IPS-15b (cell line): ENCODE measurements at regions not wholly inside any gene's neighbourhood (a gene's known extent, or its start where the extent isn't known, plus 50 kb on each side); places are given as distances from the start of the nearest gene placed in this dataset.

Experiments
- H3K27me3 ChIP-seq: one replicate; pipeline ENCODE4 v1.6.1; 2013; ENCODE audit warnings: low read length; ENCODE audit not compliant: control insufficient read depth, insufficient read depth
- H3K36me3 ChIP-seq: one replicate; pipeline ENCODE4 v1.6.1; 2013; ENCODE audit warnings: low read length; ENCODE audit not compliant: control insufficient read depth, insufficient read depth
- H3K4me1 ChIP-seq: one replicate; pipeline ENCODE4 v1.6.1; 2013; ENCODE audit warnings: mild to moderate bottlenecking, low read length; ENCODE audit not compliant: control insufficient read depth, insufficient read depth
- H3K4me3 ChIP-seq: one replicate; pipeline ENCODE4 v1.5.1; 2013; ENCODE audit warnings: low read depth, low read length
- H3K9ac ChIP-seq: one replicate; pipeline ENCODE4 v1.6.1; 2013; ENCODE audit warnings: low read depth, mild to moderate bottlenecking, low read length
- H3K9me3 ChIP-seq: one replicate; pipeline ENCODE4 v1.6.1; 2013; ENCODE audit warnings: mild to moderate bottlenecking, low read length; ENCODE audit not compliant: control insufficient read depth, insufficient read depth

DNA sequence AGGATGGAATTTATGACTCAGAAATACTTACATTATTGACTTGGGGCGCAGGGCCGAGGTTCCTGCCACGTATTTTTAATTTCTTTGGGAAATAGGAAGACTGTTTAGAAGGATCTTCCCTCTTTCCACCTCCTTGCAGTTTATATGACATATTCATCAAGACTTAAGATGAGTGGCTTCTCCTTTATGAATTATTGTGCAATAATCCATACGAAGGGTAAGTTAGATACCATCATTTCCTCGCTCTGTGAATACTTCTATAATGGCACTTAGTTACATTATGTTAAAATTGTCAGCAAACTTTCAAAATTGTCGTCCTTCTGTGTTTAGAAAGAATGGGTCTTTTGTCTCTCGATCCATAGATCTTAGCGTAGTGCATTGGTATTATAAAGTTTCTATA lies 328.8 kb upstream of the UBE2E3 start:
- Histone ChIP-seq H3K36me3 (no peaks in the 10 kb centered on the region), H3K9ac (no peak overlapping the region), H3K4me1 (peaks cover 3% of the 10 kb centered on the region), H3K27me3 (no peaks in the 10 kb centered on the region), H3K9me3 (no peaks in the 10 kb centered on the region), H3K4me3 (no peak overlapping the region)

DNA sequence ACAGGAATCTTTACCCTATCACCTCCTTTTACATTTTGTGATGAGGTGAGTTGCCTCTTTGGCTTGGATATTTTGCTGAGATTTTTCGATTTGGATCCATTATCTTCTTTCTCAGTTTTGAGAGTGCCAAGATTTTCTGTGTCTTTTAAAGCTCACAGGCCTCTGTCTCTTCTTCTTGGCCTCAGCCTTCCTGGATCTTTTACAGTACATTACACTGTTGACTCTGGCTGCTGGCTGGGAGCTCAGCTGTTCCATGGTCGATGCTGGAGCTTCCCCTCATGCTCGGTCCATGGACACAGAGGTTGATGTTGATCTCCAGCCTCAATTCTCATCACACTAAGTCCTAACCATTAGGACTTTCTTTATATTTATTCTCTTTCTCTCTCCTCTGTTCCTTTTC lies 332.8 kb upstream of the UBE2E3 start:
- no peaks in the 10 kb centered on the region for H3K9me3 ChIP-seq

DNA sequence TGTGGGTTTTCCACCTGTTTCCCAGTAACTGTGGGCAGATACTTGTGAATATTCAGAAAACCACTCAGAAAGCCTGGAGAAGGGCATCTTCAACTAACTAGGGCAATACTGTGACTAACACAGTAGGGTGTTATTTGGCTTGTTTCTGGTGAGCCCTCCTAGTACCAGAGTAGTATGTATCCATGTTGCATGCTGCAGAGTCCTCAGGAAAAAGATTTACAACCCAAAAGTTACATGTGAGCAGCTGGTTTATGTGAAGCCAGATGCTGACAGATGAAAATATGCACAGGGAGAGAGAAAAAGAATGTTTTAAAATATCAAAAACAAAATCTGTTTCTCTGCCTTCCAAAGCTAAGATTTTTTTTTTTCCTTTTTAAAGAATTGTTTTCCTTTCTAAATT lies 333.2 kb upstream of the UBE2E3 start:
- Histone ChIP-seq H3K4me3 (no peak overlapping the region), H3K9ac (no peak overlapping the region), H3K27me3 (no peaks in the 10 kb centered on the region), H3K4me1 (peaks cover 3% of the 10 kb centered on the region), H3K9me3 (no peaks in the 10 kb centered on the region), H3K36me3 (no peaks in the 10 kb centered on the region)

More for the DNA sequence above, 332.8 kb upstream of the UBE2E3 start:
- no peak overlapping the region for H3K9ac ChIP-seq
- peaks cover 3% of the 10 kb centered on the region for H3K4me1 ChIP-seq
- no peaks in the 10 kb centered on the region for H3K27me3 ChIP-seq
- H3K36me3 ChIP-seq: no peaks in the 10 kb centered on the region
- no peak overlapping the region for H3K4me3 ChIP-seq

DNA sequence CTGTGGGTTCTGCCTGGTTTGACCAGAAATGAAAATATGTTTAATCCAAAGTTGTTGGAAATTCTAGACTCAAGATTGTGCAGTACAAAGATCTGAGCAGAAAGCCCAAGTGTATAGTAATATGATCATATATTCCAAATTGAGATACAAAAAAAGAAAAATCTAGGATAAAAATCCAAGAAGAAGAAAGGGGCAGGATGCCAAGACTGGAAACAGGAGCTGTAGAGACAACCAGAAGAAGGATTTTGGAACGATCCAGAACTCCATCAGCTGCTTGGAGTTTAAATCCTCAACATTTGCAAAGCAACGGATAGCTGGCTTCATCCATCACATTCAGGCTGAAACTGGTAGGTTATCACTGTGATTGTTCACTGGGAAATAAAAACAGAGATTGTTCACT lies 333.6 kb upstream of the UBE2E3 start:
- no peak overlapping the region for H3K9ac ChIP-seq

DNA sequence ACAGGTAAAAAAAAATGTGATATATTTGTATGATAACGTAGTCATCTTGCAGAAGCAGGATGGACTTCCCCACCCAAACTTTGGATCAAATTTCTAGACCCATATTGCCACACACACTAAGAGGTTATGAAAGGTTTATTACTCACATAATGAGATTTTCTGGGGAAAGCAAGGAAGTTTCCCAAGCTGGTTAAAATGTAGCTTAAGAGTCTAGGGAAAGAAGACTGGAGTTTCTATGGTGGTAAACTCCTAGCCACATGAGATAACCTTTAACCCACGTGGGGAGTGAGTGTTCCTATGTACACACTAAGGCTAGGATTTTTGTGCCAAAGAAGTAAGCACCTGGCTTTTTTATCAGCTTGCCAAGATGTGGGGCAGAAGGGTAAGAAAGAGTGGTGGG lies 335.7 kb upstream of the UBE2E3 start:
- no peaks in the 10 kb centered on the region for H3K27me3 ChIP-seq
- H3K36me3 ChIP-seq: no peaks in the 10 kb centered on the region
- H3K4me3 ChIP-seq: no peak overlapping the region
- no peaks in the 10 kb centered on the region for H3K9me3 ChIP-seq
- no peak overlapping the region for H3K9ac ChIP-seq
- H3K4me1 ChIP-seq: no peaks in the 10 kb centered on the region

More for the DNA sequence above, 333.6 kb upstream of the UBE2E3 start:
- no peaks in the 10 kb centered on the region for H3K36me3 ChIP-seq
- H3K27me3 ChIP-seq: no peaks in the 10 kb centered on the region
- H3K4me3 ChIP-seq: no peak overlapping the region
- peaks cover 3% of the 10 kb centered on the region for H3K4me1 ChIP-seq
- H3K9me3 ChIP-seq: no peaks in the 10 kb centered on the region

DNA sequence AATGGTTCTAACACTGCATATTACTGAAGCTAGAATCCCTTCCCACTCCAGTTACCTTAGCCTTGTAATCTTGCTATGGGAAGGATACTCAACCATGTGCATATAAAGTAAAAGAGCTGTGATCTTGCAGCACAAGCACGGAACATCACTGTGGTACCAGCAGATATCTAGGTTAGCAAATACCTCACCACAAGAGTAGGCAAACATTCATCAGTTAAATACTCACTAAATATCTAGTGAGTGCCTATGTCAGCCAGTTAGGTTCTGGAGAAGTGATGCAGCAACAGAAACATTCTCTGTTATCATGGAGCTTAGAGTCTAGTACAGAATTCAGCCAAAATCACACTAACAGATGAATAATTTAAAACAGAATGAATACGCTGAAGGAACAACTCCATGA lies 349.6 kb upstream of the UBE2E3 start:
- no peak overlapping the region for H3K9ac ChIP-seq
- H3K4me3 ChIP-seq: no peak overlapping the region
- H3K27me3 ChIP-seq: no peaks in the 10 kb centered on the region
- peaks cover 3% of the 10 kb centered on the region for H3K4me1 ChIP-seq
- no peaks in the 10 kb centered on the region for H3K9me3 ChIP-seq
- H3K36me3 ChIP-seq: no peaks in the 10 kb centered on the region

DNA sequence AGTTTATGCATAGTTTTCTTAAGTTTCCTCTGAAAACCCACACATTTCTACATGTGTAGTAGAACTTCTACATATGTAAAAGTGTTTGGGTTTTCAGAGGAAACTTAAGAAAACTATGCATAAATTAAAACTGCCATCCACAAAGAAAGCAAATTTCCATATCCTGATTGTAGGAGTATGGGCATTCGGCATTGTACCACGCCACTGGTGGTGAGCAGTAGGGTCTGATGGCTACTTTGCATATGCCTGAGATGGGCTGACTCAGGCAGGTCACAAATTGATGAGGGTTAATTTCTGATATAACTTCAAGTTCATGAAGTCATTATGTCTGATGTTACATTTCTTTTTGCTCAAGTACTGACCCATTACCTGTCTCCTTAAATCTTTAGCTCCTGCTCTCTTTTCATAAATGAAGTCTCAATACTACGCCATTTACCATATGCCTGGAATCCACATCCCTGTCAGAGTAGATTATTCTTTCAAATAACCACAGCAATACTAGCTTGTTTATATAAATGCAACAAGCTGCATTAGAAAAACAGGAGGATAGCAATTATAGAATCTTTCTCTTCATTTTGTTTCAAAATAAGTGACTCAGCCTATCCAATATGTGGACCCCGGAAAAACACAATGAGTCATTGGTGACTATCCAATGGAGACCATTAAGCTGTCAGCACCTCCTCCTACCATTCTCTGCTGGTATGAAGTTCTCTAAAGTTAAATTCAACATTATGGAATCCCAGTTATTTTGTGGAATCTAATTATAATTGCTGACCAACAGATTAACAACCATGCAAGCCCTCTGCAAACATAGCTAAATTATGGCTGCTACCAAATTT lies 355.2 kb upstream of the UBE2E3 start:
- H3K36me3 ChIP-seq: no peaks in the 10 kb centered on the region
- no peaks in the 10 kb centered on the region for H3K9me3 ChIP-seq
- H3K27me3 ChIP-seq: no peaks in the 10 kb centered on the region
- no peaks in the 10 kb centered on the region for H3K4me1 ChIP-seq
- H3K4me3 ChIP-seq: no peak overlapping the region
- H3K9ac ChIP-seq: no peak overlapping the region

DNA sequence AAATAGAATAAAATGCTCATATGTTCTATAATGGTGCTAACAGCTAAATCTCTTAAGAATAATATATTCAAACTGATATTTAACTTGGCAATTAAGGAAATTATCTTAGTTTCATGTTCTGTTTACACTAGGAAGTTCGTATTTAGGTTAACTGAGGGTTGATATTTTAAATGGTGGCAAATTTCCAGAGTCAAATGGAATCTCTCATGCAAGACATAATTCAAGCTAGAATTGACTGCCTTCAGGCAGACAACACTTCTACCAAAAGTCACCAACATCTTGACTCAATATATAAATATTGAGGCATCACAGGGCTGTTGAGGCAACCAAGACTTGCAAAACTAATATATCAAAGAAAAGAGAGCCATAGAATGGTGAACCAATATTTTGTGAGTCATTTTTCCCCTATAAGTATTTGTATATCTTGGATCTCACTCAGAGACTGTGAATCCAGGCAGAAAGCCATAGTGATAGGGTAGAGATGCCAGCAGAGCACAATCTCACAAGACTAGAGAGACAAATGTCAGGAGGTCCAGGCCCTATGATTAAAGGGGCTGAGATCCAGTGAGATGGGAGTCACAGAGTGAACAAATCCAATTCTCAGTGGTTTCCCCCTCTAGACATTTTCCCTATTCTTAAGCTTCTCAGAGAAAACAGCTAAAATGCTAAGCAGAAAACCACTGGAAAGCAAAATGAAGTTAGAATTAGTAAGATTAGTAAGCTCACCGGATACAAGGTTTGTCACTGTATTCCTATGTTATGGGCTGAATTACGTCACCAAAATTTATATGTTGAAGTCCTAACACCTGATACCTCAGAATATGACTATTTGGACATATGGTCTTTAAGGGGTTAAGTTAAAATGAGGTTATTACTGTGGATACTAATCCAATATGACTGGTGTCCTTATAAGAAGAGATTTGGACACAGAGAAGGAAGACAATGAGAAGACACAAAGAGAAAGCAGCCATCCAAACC lies 358.2 kb upstream of the UBE2E3 start:
- H3K9ac ChIP-seq: no peak overlapping the region
- no peaks in the 10 kb centered on the region for H3K27me3 ChIP-seq
- H3K4me3 ChIP-seq: no peak overlapping the region
- no peaks in the 10 kb centered on the region for H3K9me3 ChIP-seq
- no peaks in the 10 kb centered on the region for H3K36me3 ChIP-seq
- no peaks in the 10 kb centered on the region for H3K4me1 ChIP-seq

DNA sequence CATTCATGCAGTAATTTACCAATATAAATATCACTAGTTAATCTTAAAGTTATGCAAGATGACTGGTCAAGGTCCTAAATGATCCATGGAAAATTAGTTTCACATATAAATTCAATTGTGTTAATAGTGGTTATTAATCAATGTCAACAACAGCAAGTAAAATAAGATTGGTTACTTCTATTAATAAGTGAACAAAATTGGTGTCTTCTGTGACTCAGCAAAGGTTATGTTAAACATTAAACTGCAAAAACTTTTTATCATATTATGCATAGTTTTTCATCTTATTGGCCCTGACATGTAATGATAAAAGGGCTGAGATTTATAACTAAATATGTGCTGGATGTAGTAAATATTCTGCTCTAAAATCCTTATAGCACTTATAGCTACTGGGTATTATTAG lies 359.0 kb upstream of the UBE2E3 start:
- no peaks in the 10 kb centered on the region for H3K27me3 ChIP-seq
- no peak overlapping the region for H3K4me3 ChIP-seq
- no peaks in the 10 kb centered on the region for H3K9me3 ChIP-seq
- no peaks in the 10 kb centered on the region for H3K4me1 ChIP-seq
- H3K9ac ChIP-seq: no peak overlapping the region
- H3K36me3 ChIP-seq: no peaks in the 10 kb centered on the region

DNA sequence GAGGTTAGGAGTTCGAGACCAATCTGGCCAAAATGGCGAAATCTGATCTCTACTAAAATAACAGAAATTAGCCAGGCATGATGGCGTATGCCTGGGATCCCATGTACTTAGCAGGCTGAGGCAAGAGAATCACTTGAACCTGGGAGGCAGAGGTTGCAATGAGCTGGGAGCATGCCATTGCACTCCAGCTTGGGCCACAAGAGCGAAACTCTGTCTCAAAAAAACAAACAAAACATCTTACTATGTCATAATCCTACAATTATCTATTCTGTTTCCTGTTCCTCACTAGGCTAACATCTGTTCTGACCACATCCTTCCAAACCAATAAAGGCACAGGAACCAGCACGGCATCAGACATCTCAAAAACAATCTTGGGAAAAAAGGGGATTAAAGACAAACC lies 361.8 kb upstream of the UBE2E3 start:
- no peaks in the 10 kb centered on the region for H3K9me3 ChIP-seq
- H3K9ac ChIP-seq: no peak overlapping the region
- no peaks in the 10 kb centered on the region for H3K27me3 ChIP-seq
- no peak overlapping the region for H3K4me3 ChIP-seq
- no peaks in the 10 kb centered on the region for H3K36me3 ChIP-seq
- H3K4me1 ChIP-seq: no peaks in the 10 kb centered on the region

DNA sequence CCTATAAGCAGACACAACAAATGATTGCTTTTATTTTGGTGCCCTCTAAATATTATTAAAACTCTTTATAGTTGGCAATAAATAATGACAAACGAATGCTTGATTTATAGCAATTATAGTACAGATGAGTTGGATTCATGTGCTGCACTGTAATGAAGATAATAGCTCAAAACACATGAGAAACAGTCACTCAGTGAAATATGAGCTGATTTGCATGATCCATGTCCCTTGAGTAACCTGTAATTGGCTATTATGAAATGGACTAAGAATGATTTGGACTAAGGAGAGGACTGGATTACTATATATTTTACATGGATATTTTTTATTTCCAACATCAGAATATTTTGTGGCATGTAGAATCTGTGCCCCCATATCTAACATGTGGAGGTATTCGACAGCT lies 365.6 kb upstream of the UBE2E3 start:
- no peak overlapping the region for H3K4me3 ChIP-seq
- no peaks in the 10 kb centered on the region for H3K36me3 ChIP-seq
- H3K9me3 ChIP-seq: no peaks in the 10 kb centered on the region
- no peaks in the 10 kb centered on the region for H3K27me3 ChIP-seq
- H3K4me1 ChIP-seq: no peaks in the 10 kb centered on the region
- H3K9ac ChIP-seq: no peak overlapping the region
